ENCODE measurements at regions not wholly inside any gene's neighbourhood (a gene's known extent, or its start where the extent isn't known, plus 50 kb on each side); places are given as distances from the start of the nearest gene placed in this dataset.
A peak's percentile ranks its signal among the peaks of the same experiment; 100 is the strongest.

DNA sequence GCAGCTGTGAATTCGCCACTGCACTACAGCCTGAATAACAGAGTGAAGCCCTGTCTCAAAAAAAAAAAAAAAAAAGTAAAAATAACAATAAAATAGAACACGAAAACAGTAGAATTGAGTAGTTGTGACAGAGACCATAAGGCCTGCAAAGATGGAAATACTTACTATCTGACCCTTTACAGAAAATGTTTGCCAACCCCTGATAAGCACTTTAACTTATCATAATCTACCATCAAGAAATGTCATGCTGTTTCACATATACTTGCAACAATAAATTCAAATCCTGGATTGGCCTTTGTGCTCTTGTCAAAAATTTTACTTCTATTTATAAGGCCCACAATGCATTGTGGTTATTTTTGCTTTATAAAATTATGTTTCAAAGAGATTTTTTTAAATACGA is 75.5 kb downstream of the ING2 start:
- 96% methylated on average over 3 of the region's 3 CpGs for WGBS (ENCODE audit: low lambda C conversion rate, missing lambda C conversion rate)
- H3K4me3 ChIP-seq, result no peak overlapping the region
- no peaks in the 10 kb centered on the region for H3K9me3 ChIP-seq (ENCODE audit: low read depth)
- no peaks in the 10 kb centered on the region for H3K4me1 ChIP-seq (ENCODE audit: insufficient read depth)
- TF ChIP-seq EZH2phosphoT487 (IDR thresholded peaks at IDR 0.05; ENCODE audit: low read depth, severe bottlenecking, unreplicated experiment), result no peak
- no peak for TF ChIP-seq CTCF (IDR thresholded peaks at IDR 0.05; ENCODE audit: poor library complexity)
- TF ChIP-seq EZH2 (IDR thresholded peaks at IDR 0.05; ENCODE audit: borderline replicate concordance), result no peak
- DNase-seq (ENCODE audit: low spot score), result no peak
- H3K4me2 ChIP-seq, result no peak overlapping the region
- no peaks in the 10 kb centered on the region for H3K79me2 ChIP-seq
- H3K27ac ChIP-seq, result no peak overlapping the region
- no peaks in the 10 kb centered on the region for H3K27me3 ChIP-seq
- H3K9me2 ChIP-seq (replicated peaks; ENCODE audit: insufficient read depth), result no peaks in the 10 kb centered on the region
- H4K20me1 ChIP-seq (ENCODE audit: insufficient read depth, poor library complexity, severe bottlenecking), result no peaks in the 10 kb centered on the region
- no peaks in the 10 kb centered on the region for H3K36me3 ChIP-seq (replicated peaks; ENCODE audit: insufficient read depth, low read depth)
- H2AFZ ChIP-seq, result no peak overlapping the region

DNA sequence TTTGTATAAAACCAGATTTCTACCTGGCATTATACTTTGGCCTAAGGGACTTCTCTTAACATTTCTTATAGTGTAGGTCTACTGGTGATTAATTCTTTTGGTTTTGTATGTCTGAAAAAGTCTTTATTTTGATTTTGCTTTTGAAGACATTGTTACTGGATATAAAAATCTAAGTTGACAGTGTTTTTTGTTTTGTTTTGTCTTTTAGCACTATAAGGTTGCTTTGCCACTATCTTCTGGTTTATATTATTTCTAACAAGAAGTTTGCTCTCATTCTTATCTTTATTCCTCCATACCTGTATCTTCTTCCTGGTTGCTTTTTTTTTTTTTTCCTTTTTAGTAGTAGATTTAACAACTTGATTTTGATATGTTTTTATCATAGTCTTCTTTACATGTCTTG is 76.0 kb downstream of the ING2 start:
- H3K4me2 ChIP-seq, result no peak overlapping the region
- H3K79me2 ChIP-seq, result no peaks in the 10 kb centered on the region
- H3K4me3 ChIP-seq, result no peak overlapping the region
- no peaks in the 10 kb centered on the region for H3K9me3 ChIP-seq (ENCODE audit: low read depth)
- TF ChIP-seq EZH2phosphoT487 (IDR thresholded peaks at IDR 0.05; ENCODE audit: low read depth, severe bottlenecking, unreplicated experiment) (no peak), EZH2 (IDR thresholded peaks at IDR 0.05; ENCODE audit: borderline replicate concordance) (no peak), CTCF (IDR thresholded peaks at IDR 0.05; ENCODE audit: poor library complexity) (no peak)
- DNase-seq (ENCODE audit: low spot score), result no peak
- no peak overlapping the region for H2AFZ ChIP-seq
- H3K36me3 ChIP-seq (replicated peaks; ENCODE audit: insufficient read depth, low read depth), result no peaks in the 10 kb centered on the region
- H3K27ac ChIP-seq, result no peak overlapping the region
- no peaks in the 10 kb centered on the region for H4K20me1 ChIP-seq (ENCODE audit: insufficient read depth, poor library complexity, severe bottlenecking)
- no peaks in the 10 kb centered on the region for H3K4me1 ChIP-seq (ENCODE audit: insufficient read depth)
- no peaks in the 10 kb centered on the region for H3K9me2 ChIP-seq (replicated peaks; ENCODE audit: insufficient read depth)
- no peaks in the 10 kb centered on the region for H3K27me3 ChIP-seq

GRCh38 chr4:183586824-183587223 is 72.2 kb downstream of the RWDD4 start:
- no peak overlapping the region for H3K27ac ChIP-seq
- H3K4me2 ChIP-seq, result no peak overlapping the region
- 94% methylated on average over 10 of the region's 10 CpGs for WGBS (ENCODE audit: low lambda C conversion rate, missing lambda C conversion rate)
- H3K9me2 ChIP-seq (replicated peaks; ENCODE audit: insufficient read depth), result no peaks in the 10 kb centered on the region
- no peak for DNase-seq (ENCODE audit: low spot score)
- no peaks in the 10 kb centered on the region for H4K20me1 ChIP-seq (ENCODE audit: insufficient read depth, poor library complexity, severe bottlenecking)
- no peak overlapping the region for H2AFZ ChIP-seq
- no peaks in the 10 kb centered on the region for H3K4me1 ChIP-seq (ENCODE audit: insufficient read depth)
- no peaks in the 10 kb centered on the region for H3K9me3 ChIP-seq (ENCODE audit: low read depth)
- no peaks in the 10 kb centered on the region for H3K79me2 ChIP-seq
- TF ChIP-seq CTCF (IDR thresholded peaks at IDR 0.05; ENCODE audit: poor library complexity), result no peak
- no peak for TF ChIP-seq EZH2 (IDR thresholded peaks at IDR 0.05; ENCODE audit: borderline replicate concordance)
- TF ChIP-seq EZH2phosphoT487 (IDR thresholded peaks at IDR 0.05; ENCODE audit: low read depth, severe bottlenecking, unreplicated experiment), result no peak
- no peaks in the 10 kb centered on the region for H3K36me3 ChIP-seq (replicated peaks; ENCODE audit: insufficient read depth, low read depth)
- no peaks in the 10 kb centered on the region for H3K27me3 ChIP-seq
- no peak overlapping the region for H3K4me3 ChIP-seq

DNA sequence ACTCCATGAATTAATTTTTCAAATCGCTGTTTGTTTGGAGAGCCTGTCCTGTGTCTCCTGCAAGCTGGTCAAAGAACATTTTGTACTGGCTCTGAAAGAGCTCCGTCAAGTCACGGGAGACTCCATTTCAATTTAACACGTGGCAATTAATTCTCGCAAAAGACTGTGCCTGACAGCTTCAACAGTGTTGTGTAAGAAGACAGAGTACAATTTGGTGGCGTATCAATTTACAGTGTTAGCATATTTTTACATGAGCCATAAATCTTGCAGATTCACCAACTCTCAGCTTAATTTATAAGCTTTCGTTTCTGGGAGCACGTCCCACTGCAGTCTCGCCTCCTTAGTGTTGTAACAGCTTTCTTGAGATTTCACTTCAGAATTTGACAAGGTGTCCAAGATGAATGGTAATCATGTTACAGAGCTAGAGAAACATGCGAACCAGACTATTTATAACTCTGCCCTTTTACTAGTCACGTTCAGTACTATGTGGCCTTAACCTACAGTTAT is 70.8 kb downstream of the RWDD4 start:
- DNase-seq (ENCODE audit: low spot score), result peak; percentile 48
- H3K9me3 ChIP-seq (ENCODE audit: low read depth), result no peaks in the 10 kb centered on the region
- 43% methylated on average over 11 of the region's 11 CpGs for WGBS (ENCODE audit: low lambda C conversion rate, missing lambda C conversion rate)
- no peaks in the 10 kb centered on the region for H3K27me3 ChIP-seq
- peak overlapping the region; percentile 41 for H3K27ac ChIP-seq
- no peak overlapping the region for H3K4me3 ChIP-seq
- H3K4me1 ChIP-seq (ENCODE audit: insufficient read depth), result no peaks in the 10 kb centered on the region
- no peaks in the 10 kb centered on the region for H4K20me1 ChIP-seq (ENCODE audit: insufficient read depth, poor library complexity, severe bottlenecking)
- H3K4me2 ChIP-seq, result peak overlapping the region; percentile 47
- TF ChIP-seq CTCF (IDR thresholded peaks at IDR 0.05; ENCODE audit: poor library complexity) (no peak), EZH2 (IDR thresholded peaks at IDR 0.05; ENCODE audit: borderline replicate concordance) (no peak), EZH2phosphoT487 (IDR thresholded peaks at IDR 0.05; ENCODE audit: low read depth, severe bottlenecking, unreplicated experiment) (no peak)
- H2AFZ ChIP-seq, result no peak overlapping the region
- no peaks in the 10 kb centered on the region for H3K36me3 ChIP-seq (replicated peaks; ENCODE audit: insufficient read depth, low read depth)
- H3K9me2 ChIP-seq (replicated peaks; ENCODE audit: insufficient read depth), result no peaks in the 10 kb centered on the region
- no peaks in the 10 kb centered on the region for H3K79me2 ChIP-seq

Measured in hepatocyte (in vitro differentiated cells).